Gastroesophageal sphincter (tissue), 4 donors: ENCODE measurements at regions not wholly inside any gene's neighbourhood (a gene's known extent, or its start where the extent isn't known, plus 50 kb on each side); places are given as distances from the start of the nearest gene placed in this dataset.

ENCODE experiments used
- ATAC-seq: fragments of 150-250 bp; one replicate; pipeline ENCODE4 v1.9.1; 2016; ENCODE audit warnings: mild to moderate bottlenecking, moderate library complexity
- H3K27ac ChIP-seq, 4 donors: fragments of 200-600 bp; sonication (generic) in 3 of 4; 1 replicate in 3 of 4; 2 replicates in 1 of 4; pipeline ENCODE4 v1.5.1; 2016 to 2019
- H3K27me3 ChIP-seq: fragments of 200-600 bp; sonication (generic); one replicate; pipeline ENCODE4 v1.5.1; 2019
- H3K36me3 ChIP-seq, 2 donors: fragments of 200-600 bp; sonication (generic); one replicate each; pipeline ENCODE4 v1.5.1; 2019; ENCODE audit warnings: control low read depth in 1 of 2
- H3K4me1 ChIP-seq, 3 donors: fragments of 200-600 bp; sonication (generic); 1 replicate in 2 of 3; 2 replicates in 1 of 3; pipeline ENCODE4 v1.5.1; 2016 to 2019; ENCODE audit warnings: control low read depth in 2 of 3
- H3K4me3 ChIP-seq, 2 donors: fragments of 200-600 bp; sonication (generic); one replicate each; pipeline ENCODE4 v1.5.1; 2019; ENCODE audit warnings: mild to moderate bottlenecking in 1 of 2, moderate library complexity in 1 of 2
- H3K9me3 ChIP-seq, 3 donors: fragments of 200-600 bp; sonication (generic); one replicate each; pipeline ENCODE4 v1.5.1; 2017 to 2019; ENCODE audit warnings: control low read depth in 2 of 3
- EP300 ChIP-seq: sonication (generic); formaldehyde crosslinking; IDR thresholded peaks from one replicate; pipeline ENCODE4 v1.6.1; 2017; ENCODE audit warnings: antibody characterized with exemption, mild to moderate bottlenecking
- POLR2A ChIP-seq, 2 donors: fragments of 450-650 bp; IDR thresholded peaks; one replicate each; pipeline ENCODE4 v1.6.1; 2017; ENCODE audit warnings: antibody characterized with exemption in 2 of 2, mild to moderate bottlenecking in 2 of 2, moderate library complexity in 1 of 2
- POLR2AphosphoS5 ChIP-seq: sonication (generic); formaldehyde crosslinking; IDR thresholded peaks from one replicate; pipeline ENCODE4 v1.6.1; 2017; ENCODE audit warnings: antibody characterized with exemption
- WGBS, 2 donors: methylation state at CpG; one replicate each; pipeline ENCODE4 v1.1.5; 2018; ENCODE audit warnings: low coverage in 1 of 2; 5-methylcytosine and 5-hydroxymethylcytosine counted together
- TF ChIP-seq, protein P1 (sequence below), 4 experiments: fragments of 200-600 bp in 2 of 4; fragments of 450-650 bp in 2 of 4; sonication (generic) in 1 of 4; IDR thresholded peaks; one replicate each; pipeline ENCODE4 v1.5.1; 2017 to 2019; ENCODE audit warnings: antibody characterized with exemption in 4 of 4, mild to moderate bottlenecking in 2 of 4, moderate library complexity in 2 of 4

- no peaks in the 10 kb centered on the region for H3K9me3 ChIP-seq
- 92% methylated on average over 4 to 6 of the region's 6 CpGs for WGBS, 2 donors
- H3K36me3 ChIP-seq, result no peaks in the 10 kb centered on the region
- TF ChIP-seq POLR2AphosphoS5 (no peak), POLR2A (IDR thresholded peaks at IDR 0.05) (no peak), EP300 (no peak)
- TF ChIP-seq, protein P1, sequence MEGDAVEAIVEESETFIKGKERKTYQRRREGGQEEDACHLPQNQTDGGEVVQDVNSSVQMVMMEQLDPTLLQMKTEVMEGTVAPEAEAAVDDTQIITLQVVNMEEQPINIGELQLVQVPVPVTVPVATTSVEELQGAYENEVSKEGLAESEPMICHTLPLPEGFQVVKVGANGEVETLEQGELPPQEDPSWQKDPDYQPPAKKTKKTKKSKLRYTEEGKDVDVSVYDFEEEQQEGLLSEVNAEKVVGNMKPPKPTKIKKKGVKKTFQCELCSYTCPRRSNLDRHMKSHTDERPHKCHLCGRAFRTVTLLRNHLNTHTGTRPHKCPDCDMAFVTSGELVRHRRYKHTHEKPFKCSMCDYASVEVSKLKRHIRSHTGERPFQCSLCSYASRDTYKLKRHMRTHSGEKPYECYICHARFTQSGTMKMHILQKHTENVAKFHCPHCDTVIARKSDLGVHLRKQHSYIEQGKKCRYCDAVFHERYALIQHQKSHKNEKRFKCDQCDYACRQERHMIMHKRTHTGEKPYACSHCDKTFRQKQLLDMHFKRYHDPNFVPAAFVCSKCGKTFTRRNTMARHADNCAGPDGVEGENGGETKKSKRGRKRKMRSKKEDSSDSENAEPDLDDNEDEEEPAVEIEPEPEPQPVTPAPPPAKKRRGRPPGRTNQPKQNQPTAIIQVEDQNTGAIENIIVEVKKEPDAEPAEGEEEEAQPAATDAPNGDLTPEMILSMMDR (IDR thresholded peaks at IDR 0.05), result no peak
- H3K4me3 ChIP-seq, result no peak overlapping the region
- H3K27me3 ChIP-seq, result no peaks in the 10 kb centered on the region
- H3K4me1 ChIP-seq, result no peaks in the 10 kb centered on the region
- no peak overlapping the region for H3K27ac ChIP-seq
- ATAC-seq, result no peak
Observed at GRCh38 chr6:149249370-149250357, 67.8 kb upstream of the TAB2 start.

DNA sequence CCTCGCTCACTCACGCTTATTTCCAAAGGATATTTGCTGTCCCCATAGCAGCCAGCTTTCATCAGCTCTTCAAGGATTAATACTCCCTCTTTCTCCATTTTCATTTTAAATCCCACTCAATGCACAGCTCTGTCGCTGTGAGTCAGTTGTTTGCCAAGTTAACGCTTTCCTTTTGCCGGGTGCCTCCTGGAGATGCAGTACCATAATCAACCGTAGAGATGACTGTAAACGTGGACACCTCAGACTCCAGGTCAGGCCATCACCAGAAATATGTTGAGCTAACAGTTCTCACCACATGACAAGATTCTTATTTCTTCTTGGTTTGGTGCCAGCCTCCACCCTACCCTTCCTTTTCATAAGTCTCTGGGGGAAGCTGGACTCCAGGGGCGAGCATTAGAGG, 66.6 kb upstream of the TAB2 start:
- no peak for ATAC-seq
- no peak overlapping the region for H3K4me3 ChIP-seq
- no peaks in the 10 kb centered on the region for H3K27me3 ChIP-seq
- no peaks in the 10 kb centered on the region for H3K36me3 ChIP-seq
- WGBS, 2 donors, result 63 to 75% methylated on average over 4 to 7 of the region's 8 CpGs
- no peak overlapping the region for H3K27ac ChIP-seq
- no peaks in the 10 kb centered on the region for H3K9me3 ChIP-seq
- no peaks in the 10 kb centered on the region for H3K4me1 ChIP-seq
- TF ChIP-seq EP300, result no peak
- TF ChIP-seq POLR2A (IDR thresholded peaks at IDR 0.05), result no peak
- TF ChIP-seq, protein P1 (IDR thresholded peaks at IDR 0.05), result no peak
- TF ChIP-seq POLR2AphosphoS5, result no peak

DNA sequence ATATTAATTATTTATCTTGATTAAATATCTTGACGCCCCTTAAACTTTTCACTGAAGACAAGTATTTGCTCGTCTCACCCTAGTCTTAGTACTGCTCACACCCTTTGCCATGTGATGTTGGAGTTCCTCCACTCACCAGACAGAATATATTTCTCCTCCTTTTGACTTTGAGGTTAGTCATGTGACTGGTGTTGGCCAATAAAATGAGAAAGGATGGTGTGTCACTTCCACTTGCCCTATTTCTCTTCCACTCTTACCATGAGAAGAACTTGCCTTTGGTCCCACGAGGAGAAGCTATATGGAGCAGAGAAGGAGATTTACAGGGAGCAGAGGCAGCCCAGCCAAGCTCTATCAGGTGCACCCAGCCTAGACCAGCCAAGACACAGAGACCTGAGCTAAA, 64.9 kb upstream of the TAB2 start:
- WGBS, 2 donors, result 40 to 94% methylated on average over 1 to 3 of the region's 3 CpGs
- no peaks in the 10 kb centered on the region for H3K27me3 ChIP-seq
- H3K9me3 ChIP-seq, result no peaks in the 10 kb centered on the region
- no peaks in the 10 kb centered on the region for H3K36me3 ChIP-seq
- H3K4me1 ChIP-seq, result no peaks in the 10 kb centered on the region
- no peak for ATAC-seq
- no peak overlapping the region for H3K4me3 ChIP-seq
- TF ChIP-seq, protein P1 (IDR thresholded peaks at IDR 0.05), result no peak
- TF ChIP-seq POLR2AphosphoS5, result no peak
- H3K27ac ChIP-seq, result no peak overlapping the region

- no peak for ATAC-seq
- no peak for TF ChIP-seq EP300
- H3K4me3 ChIP-seq, result no peak overlapping the region
- no peaks in the 10 kb centered on the region for H3K9me3 ChIP-seq
- 92 to 100% methylated on average over 2 of the region's 2 CpGs for WGBS, 2 donors
- H3K27ac ChIP-seq, result no peak overlapping the region
- no peaks in the 10 kb centered on the region for H3K4me1 ChIP-seq
- no peaks in the 10 kb centered on the region for H3K36me3 ChIP-seq
- no peaks in the 10 kb centered on the region for H3K27me3 ChIP-seq
Observed at GRCh38 chr6:149254253-149254652, 63.3 kb upstream of the TAB2 start.

- peak; percentile 79 for ATAC-seq
- H3K27ac ChIP-seq, result no peak overlapping the region
- H3K27me3 ChIP-seq, result no peaks in the 10 kb centered on the region
- 80 to 92% methylated on average over 2 of the region's 2 CpGs for WGBS, 2 donors
- TF ChIP-seq POLR2AphosphoS5 (no peak), POLR2A (IDR thresholded peaks at IDR 0.05) (no peak), EP300 (no peak)
- TF ChIP-seq, protein P1 (IDR thresholded peaks at IDR 0.05), result no peak
- no peaks in the 10 kb centered on the region for H3K4me1 ChIP-seq
- H3K36me3 ChIP-seq, result no peaks in the 10 kb centered on the region
- H3K4me3 ChIP-seq, result no peak overlapping the region
- no peaks in the 10 kb centered on the region for H3K9me3 ChIP-seq
Observed at GRCh38 chr6:149259753-149260152, 57.8 kb upstream of the TAB2 start.
